ENCODE measurements at regions not wholly inside any gene's neighbourhood (a gene's known extent, or its start where the extent isn't known, plus 50 kb on each side); places are given as distances from the start of the nearest gene placed in this dataset.

- no peak for DNase-seq (ENCODE audit: low spot score)
These were observed 269.4 kb upstream of the RAB6C start for GRCh38 chr2:129709956-129710598.

GRCh38 chr2:129710670-129711495, 268.6 kb upstream of the RAB6C start:
- DNase-seq (ENCODE audit: low spot score): no peak

GRCh38 chr2:129711816-129712675, 267.4 kb upstream of the RAB6C start:
- DNase-seq (ENCODE audit: low spot score): no peak

- DNase-seq (ENCODE audit: low spot score): no peak
These were observed 266.8 kb upstream of the RAB6C start for GRCh38 chr2:129712676-129712985.

- no peak for DNase-seq (ENCODE audit: low spot score)
These were observed 266.1 kb upstream of the RAB6C start for GRCh38 chr2:129713337-129713736.

- no peak for DNase-seq (ENCODE audit: low spot score)
These were observed 262.5 kb upstream of the RAB6C start for GRCh38 chr2:129716781-129717559.

- no peak for DNase-seq (ENCODE audit: low spot score)
These were observed 261.8 kb upstream of the RAB6C start for GRCh38 chr2:129717560-129718130.

- no peak for DNase-seq (ENCODE audit: low spot score)
These were observed 260.1 kb upstream of the RAB6C start for GRCh38 chr2:129719335-129719734.

GRCh38 chr2:129720360-129720759, 259.1 kb upstream of the RAB6C start:
- DNase-seq (ENCODE audit: low spot score): no peak

- no peak for DNase-seq (ENCODE audit: low spot score)
These were observed 258.7 kb upstream of the RAB6C start for GRCh38 chr2:129720761-129721160.

- DNase-seq (ENCODE audit: low spot score): no peak
These were observed 258.2 kb upstream of the RAB6C start for GRCh38 chr2:129721236-129721635.

- no peak for DNase-seq (ENCODE audit: low spot score)
These were observed 257.6 kb upstream of the RAB6C start for GRCh38 chr2:129721846-129722245.

GRCh38 chr2:129722306-129723019, 257.0 kb upstream of the RAB6C start:
- no peak for DNase-seq (ENCODE audit: low spot score)

- DNase-seq (ENCODE audit: low spot score): no peak
These were observed 256.0 kb upstream of the RAB6C start for GRCh38 chr2:129723277-129724020.

GRCh38 chr2:129724021-129724757, 255.3 kb upstream of the RAB6C start:
- DNase-seq (ENCODE audit: low spot score): no peak

- no peak for DNase-seq (ENCODE audit: low spot score)
These were observed 253.2 kb upstream of the RAB6C start for GRCh38 chr2:129726216-129726615.

- DNase-seq (ENCODE audit: low spot score): no peak
These were observed 252.2 kb upstream of the RAB6C start for GRCh38 chr2:129727286-129727685.

- no peak for DNase-seq (ENCODE audit: low spot score)
These were observed 251.2 kb upstream of the RAB6C start for GRCh38 chr2:129728035-129728972.

All from ecto neural progenitor cell (in vitro differentiated cells).